ENCODE measurements at regions not wholly inside any gene's neighbourhood (a gene's known extent, or its start where the extent isn't known, plus 50 kb on each side); places are given as distances from the start of the nearest gene placed in this dataset.

- ChIA-PET POLR2A (no interaction called here), CTCF (interaction anchor here (0.6 to 1.3 kb wide), 5 partner anchors 12 to 276 kb away, joined by 3 read pairs; no protein-coding TSS in a partner anchor)
- no peak overlapping the region for H3K4me3 ChIP-seq (ENCODE audit: control insufficient read depth in 1 of 7, extremely low read depth in 1 of 7, insufficient read depth in 4 of 7, low read depth in 2 of 7, low read length in 6 of 7)
- H3K27ac ChIP-seq (ENCODE audit: insufficient read depth in 1 of 2, low read depth in 1 of 2, low read length in 2 of 2, poor library complexity in 1 of 2, severe bottlenecking in 2 of 2), result no peak overlapping the region
- no peaks in the 10 kb centered on the region for H3K9me3 ChIP-seq (ENCODE audit: control extremely low read depth in 1 of 5, control insufficient read depth in 4 of 5, insufficient read depth in 2 of 5, low read depth in 1 of 5, low read length in 4 of 5)
- peaks cover 0 to 64% (median 54%) of the 10 kb centered on the region in 4 experiments for H3K4me1 ChIP-seq (ENCODE audit: control extremely low read depth in 1 of 4, control insufficient read depth in 4 of 4, insufficient read depth in 4 of 4, low read length in 3 of 4)
- WGBS (ENCODE audit: insufficient coverage), result 75% methylated on average over 12 of the region's 12 CpGs
- no peaks in the 10 kb centered on the region for H3K36me3 ChIP-seq (ENCODE audit: control insufficient read depth in 4 of 4, insufficient read depth in 4 of 4, low read length in 3 of 4)
- no peaks in the 10 kb centered on the region for H3K27me3 ChIP-seq (replicated peaks in 2 of 5; ENCODE audit: control insufficient read depth in 4 of 5, insufficient read depth in 5 of 5, low read length in 4 of 5)
- peak in 2 of 3 donors; percentile 56 to 64 for DNase-seq
Measured at GRCh38 chr2:128439031-128439790, 120.5 kb upstream of the HS6ST1 start.

DNA sequence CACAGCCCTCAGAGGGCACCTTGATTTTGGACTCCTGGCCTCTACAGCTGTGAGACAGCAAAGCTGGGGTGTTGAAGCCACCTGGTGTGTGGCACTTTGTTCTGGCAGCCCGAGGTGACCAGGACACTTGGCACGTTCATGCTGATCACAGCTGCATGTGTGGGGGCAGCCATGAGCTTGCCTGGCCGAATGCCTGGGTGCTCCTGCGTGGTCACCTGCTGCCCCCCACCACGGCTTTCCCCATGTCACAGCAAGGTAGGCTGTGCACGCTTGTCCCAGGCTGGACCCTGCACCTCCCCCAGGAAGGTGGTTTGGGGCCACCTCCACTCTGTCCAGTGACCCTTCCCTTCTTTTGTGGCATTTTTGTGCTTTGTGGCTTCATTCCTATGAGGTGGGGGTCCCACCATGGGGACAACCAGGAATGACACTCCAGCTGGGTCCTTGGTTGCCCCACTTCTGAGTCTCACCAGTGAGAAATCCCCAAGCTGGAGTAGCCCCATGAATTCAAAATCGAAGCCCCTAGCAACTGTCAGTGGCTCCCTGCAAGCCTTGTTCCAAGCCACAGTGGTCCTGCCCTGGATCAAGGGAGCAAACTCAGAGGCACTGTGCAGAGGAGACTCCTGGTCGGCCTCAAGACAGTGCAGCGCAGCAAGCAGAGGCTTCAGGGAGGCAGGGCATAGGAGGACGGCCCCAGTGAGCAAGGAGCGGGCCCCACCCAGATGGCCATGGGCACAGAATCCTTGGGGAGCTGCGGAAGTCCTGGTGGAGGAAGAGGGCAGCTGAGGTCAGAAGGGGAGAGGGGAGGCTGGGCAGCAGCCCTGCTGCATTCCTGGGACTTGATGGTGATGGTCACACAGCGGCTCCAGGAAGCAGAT is 121.4 kb upstream of the HS6ST1 start:
- DNase-seq, result no peak
- Histone ChIP-seq H3K27ac (ENCODE audit: insufficient read depth in 1 of 2, low read depth in 1 of 2, low read length in 2 of 2, poor library complexity in 1 of 2, severe bottlenecking in 2 of 2) (no peak overlapping the region), H3K36me3 (ENCODE audit: control insufficient read depth in 4 of 4, insufficient read depth in 4 of 4, low read length in 3 of 4) (no peaks in the 10 kb centered on the region), H3K4me1 (ENCODE audit: control extremely low read depth in 1 of 4, control insufficient read depth in 4 of 4, insufficient read depth in 4 of 4, low read length in 3 of 4) (peaks cover 0 to 68% (median 62%) of the 10 kb centered on the region in 4 experiments), H3K4me3 (ENCODE audit: control insufficient read depth in 1 of 7, extremely low read depth in 1 of 7, insufficient read depth in 4 of 7, low read depth in 2 of 7, low read length in 6 of 7) (no peak overlapping the region), H3K9me3 (ENCODE audit: control extremely low read depth in 1 of 5, control insufficient read depth in 4 of 5, insufficient read depth in 2 of 5, low read depth in 1 of 5, low read length in 4 of 5) (no peaks in the 10 kb centered on the region), H3K27me3 (replicated peaks in 2 of 5; ENCODE audit: control insufficient read depth in 4 of 5, insufficient read depth in 5 of 5, low read length in 4 of 5) (no peaks in the 10 kb centered on the region)
- WGBS (ENCODE audit: insufficient coverage), result 88% methylated on average over 10 of the region's 13 CpGs
- POLR2A ChIA-PET, result no interaction called here
- CTCF ChIA-PET, result interaction anchor here (0.6 to 1.3 kb wide), 6 partner anchors 12 to 276 kb away, joined by 3 read pairs; no protein-coding TSS in a partner anchor

DNA sequence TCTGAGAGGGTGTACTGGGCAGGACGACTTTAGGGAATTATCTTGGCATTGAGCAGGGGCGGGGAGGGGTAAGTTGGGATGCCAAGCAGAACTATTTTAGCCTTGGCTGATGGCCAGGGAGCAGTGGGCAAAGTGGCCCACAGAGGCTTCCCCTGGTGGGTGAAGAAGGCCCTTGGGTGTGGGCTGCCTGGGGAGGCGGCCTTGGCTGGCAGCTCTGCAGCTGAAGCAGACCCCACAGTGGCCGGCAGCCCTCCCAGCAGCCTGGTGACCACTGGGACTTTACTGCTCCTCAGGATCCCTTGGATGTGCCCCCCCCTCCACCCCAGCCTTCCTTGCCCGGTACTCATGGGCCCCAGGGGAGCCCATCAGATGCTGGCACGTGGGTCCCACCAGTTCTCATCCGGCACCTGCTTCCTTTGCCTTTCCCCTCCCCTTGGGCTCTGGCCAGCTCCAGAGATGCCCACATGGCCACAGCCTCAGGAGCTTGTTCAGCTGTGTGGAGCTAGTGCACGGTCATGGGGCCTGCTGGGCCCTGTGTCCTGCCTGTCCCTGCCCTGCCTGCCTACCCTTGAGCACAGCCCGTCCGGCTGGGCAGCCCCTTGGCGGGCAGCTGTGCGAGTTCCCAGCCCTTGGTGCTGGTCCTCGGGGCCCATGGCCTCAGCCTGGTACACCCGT is 122.1 kb upstream of the HS6ST1 start:
- 41% methylated on average over 13 of the region's 14 CpGs for WGBS (ENCODE audit: insufficient coverage)
- Histone ChIP-seq H3K4me1 (ENCODE audit: control extremely low read depth in 1 of 4, control insufficient read depth in 4 of 4, insufficient read depth in 4 of 4, low read length in 3 of 4) (peaks cover 0 to 74% (median 68%) of the 10 kb centered on the region in 4 experiments), H3K27ac (ENCODE audit: insufficient read depth in 1 of 2, low read depth in 1 of 2, low read length in 2 of 2, poor library complexity in 1 of 2, severe bottlenecking in 2 of 2) (no peak overlapping the region), H3K27me3 (replicated peaks in 2 of 5; ENCODE audit: control insufficient read depth in 4 of 5, insufficient read depth in 5 of 5, low read length in 4 of 5) (no peaks in the 10 kb centered on the region), H3K36me3 (ENCODE audit: control insufficient read depth in 4 of 4, insufficient read depth in 4 of 4, low read length in 3 of 4) (no peaks in the 10 kb centered on the region), H3K9me3 (ENCODE audit: control extremely low read depth in 1 of 5, control insufficient read depth in 4 of 5, insufficient read depth in 2 of 5, low read depth in 1 of 5, low read length in 4 of 5) (no peaks in the 10 kb centered on the region), H3K4me3 (ENCODE audit: control insufficient read depth in 1 of 7, extremely low read depth in 1 of 7, insufficient read depth in 4 of 7, low read depth in 2 of 7, low read length in 6 of 7) (peak overlapping the region in 1 of 7 experiments; percentile 4)
- DNase-seq, result peak; percentile 38 to 89 (median 86)
- ChIA-PET POLR2A (no interaction called here), CTCF (interaction anchor here (1.0 to 1.3 kb wide), 3 partner anchors 13 to 130 kb away, joined by 3 read pairs; no protein-coding TSS in a partner anchor)

GRCh38 chr2:128441341-128442052 is 122.8 kb upstream of the HS6ST1 start:
- Histone ChIP-seq H3K36me3 (ENCODE audit: control insufficient read depth in 4 of 4, insufficient read depth in 4 of 4, low read length in 3 of 4) (no peaks in the 10 kb centered on the region), H3K9me3 (ENCODE audit: control extremely low read depth in 1 of 5, control insufficient read depth in 4 of 5, insufficient read depth in 2 of 5, low read depth in 1 of 5, low read length in 4 of 5) (no peaks in the 10 kb centered on the region), H3K4me1 (ENCODE audit: control extremely low read depth in 1 of 4, control insufficient read depth in 4 of 4, insufficient read depth in 4 of 4, low read length in 3 of 4) (peaks cover 0 to 79% (median 75%) of the 10 kb centered on the region in 4 experiments), H3K27ac (ENCODE audit: insufficient read depth in 1 of 2, low read depth in 1 of 2, low read length in 2 of 2, poor library complexity in 1 of 2, severe bottlenecking in 2 of 2) (peak overlapping the region in 1 of 2 experiments; percentile 72), H3K27me3 (replicated peaks in 2 of 5; ENCODE audit: control insufficient read depth in 4 of 5, insufficient read depth in 5 of 5, low read length in 4 of 5) (no peaks in the 10 kb centered on the region), H3K4me3 (ENCODE audit: control insufficient read depth in 1 of 7, extremely low read depth in 1 of 7, insufficient read depth in 4 of 7, low read depth in 2 of 7, low read length in 6 of 7) (peak overlapping the region in 1 of 7 experiments; percentile 36)
- no peak for DNase-seq
- 95% methylated on average over 16 of the region's 18 CpGs for WGBS (ENCODE audit: insufficient coverage)
- CTCF ChIA-PET, result interaction anchor here (0.6 to 1.5 kb wide), 4 partner anchors 8 to 144 kb away, joined by 3 read pairs; no protein-coding TSS in a partner anchor
- POLR2A ChIA-PET, result no interaction called here

DNA sequence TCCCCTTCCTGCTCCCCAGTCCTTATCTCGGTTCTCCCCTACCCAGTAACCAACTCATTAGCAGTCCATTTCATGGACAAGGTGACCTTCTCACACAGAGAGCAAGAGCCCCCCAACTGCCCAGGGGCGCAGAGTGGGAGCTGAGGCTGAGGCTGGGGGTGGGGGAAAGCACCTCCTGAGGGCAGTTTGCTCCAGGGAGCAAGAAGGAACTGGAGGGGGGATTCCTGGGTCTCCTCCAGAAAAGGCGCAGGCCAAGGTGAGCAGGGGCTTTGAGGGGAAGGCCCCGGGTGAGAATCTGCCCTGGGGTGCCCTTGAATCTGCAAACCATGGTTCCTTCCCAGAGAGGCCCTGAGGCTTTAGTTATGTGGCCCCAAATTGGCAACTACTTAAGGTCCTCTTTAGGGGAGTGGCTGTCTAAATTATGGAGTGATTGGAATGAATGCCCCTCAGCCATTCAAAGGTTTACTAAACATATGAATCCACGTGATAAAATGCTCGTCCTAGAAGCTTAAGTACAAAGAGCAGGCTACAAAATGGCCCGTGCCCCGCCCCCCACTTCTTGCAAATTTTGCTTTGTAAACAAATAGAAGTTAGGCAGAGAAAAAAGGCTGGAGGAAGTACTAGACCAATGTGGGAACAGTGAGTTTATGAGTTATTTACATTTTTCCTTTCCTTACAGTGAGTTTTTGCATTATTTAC is 123.5 kb upstream of the HS6ST1 start:
- Histone ChIP-seq H3K27me3 (replicated peaks in 2 of 5; ENCODE audit: control insufficient read depth in 4 of 5, insufficient read depth in 5 of 5, low read length in 4 of 5) (no peaks in the 10 kb centered on the region), H3K9me3 (ENCODE audit: control extremely low read depth in 1 of 5, control insufficient read depth in 4 of 5, insufficient read depth in 2 of 5, low read depth in 1 of 5, low read length in 4 of 5) (no peaks in the 10 kb centered on the region), H3K4me3 (ENCODE audit: control insufficient read depth in 1 of 7, extremely low read depth in 1 of 7, insufficient read depth in 4 of 7, low read depth in 2 of 7, low read length in 6 of 7) (peak overlapping the region in 2 of 7 experiments; percentile 37 to 41), H3K36me3 (ENCODE audit: control insufficient read depth in 4 of 4, insufficient read depth in 4 of 4, low read length in 3 of 4) (no peaks in the 10 kb centered on the region), H3K4me1 (ENCODE audit: control extremely low read depth in 1 of 4, control insufficient read depth in 4 of 4, insufficient read depth in 4 of 4, low read length in 3 of 4) (peaks cover 0 to 82% (median 80%) of the 10 kb centered on the region in 4 experiments), H3K27ac (ENCODE audit: insufficient read depth in 1 of 2, low read depth in 1 of 2, low read length in 2 of 2, poor library complexity in 1 of 2, severe bottlenecking in 2 of 2) (peak overlapping the region; percentile 40 to 72)
- ChIA-PET CTCF (interaction anchor here (0.6 to 1.5 kb wide), 3 partner anchors 9 to 144 kb away, joined by 3 read pairs; no protein-coding TSS in a partner anchor), POLR2A (interaction anchor here (0.6 kb wide), 1 partner anchor 54 kb away, joined by 3 read pairs; no protein-coding TSS in a partner anchor)
- DNase-seq, result peak; percentile 34 to 75 (median 69)
- 80% methylated on average over 2 of the region's 8 CpGs for WGBS (ENCODE audit: insufficient coverage)

- POLR2A ChIA-PET, result interaction anchor here (0.6 kb wide), 1 partner anchor 53 kb away, joined by 3 read pairs; no protein-coding TSS in a partner anchor
- Histone ChIP-seq H3K4me1 (ENCODE audit: control extremely low read depth in 1 of 4, control insufficient read depth in 4 of 4, insufficient read depth in 4 of 4, low read length in 3 of 4) (peaks cover 0 to 81% (median 79%) of the 10 kb centered on the region in 4 experiments), H3K27ac (ENCODE audit: insufficient read depth in 1 of 2, low read depth in 1 of 2, low read length in 2 of 2, poor library complexity in 1 of 2, severe bottlenecking in 2 of 2) (peak overlapping the region; percentile 40 to 72), H3K4me3 (ENCODE audit: control insufficient read depth in 1 of 7, extremely low read depth in 1 of 7, insufficient read depth in 4 of 7, low read depth in 2 of 7, low read length in 6 of 7) (peak overlapping the region in 4 of 7 experiments; percentile 26 to 41 (median 33)), H3K36me3 (ENCODE audit: control insufficient read depth in 4 of 4, insufficient read depth in 4 of 4, low read length in 3 of 4) (no peaks in the 10 kb centered on the region), H3K27me3 (replicated peaks in 2 of 5; ENCODE audit: control insufficient read depth in 4 of 5, insufficient read depth in 5 of 5, low read length in 4 of 5) (no peaks in the 10 kb centered on the region), H3K9me3 (ENCODE audit: control extremely low read depth in 1 of 5, control insufficient read depth in 4 of 5, insufficient read depth in 2 of 5, low read depth in 1 of 5, low read length in 4 of 5) (no peaks in the 10 kb centered on the region)
- CTCF ChIA-PET, result interaction anchor here (1.5 kb wide), 1 partner anchor 10 kb away, joined by 3 read pairs; no protein-coding TSS in a partner anchor
- peak in 2 of 3 donors; percentile 45 to 61 for DNase-seq
- WGBS (ENCODE audit: insufficient coverage), result 15% methylated on average over 10 of the region's 10 CpGs
Measured at GRCh38 chr2:128442891-128443302, 124.2 kb upstream of the HS6ST1 start.
